Skeletal muscle satellite cell (primary cell): ENCODE measurements at regions not wholly inside any gene's neighbourhood (a gene's known extent, or its start where the extent isn't known, plus 50 kb on each side); places are given as distances from the start of the nearest gene placed in this dataset.

Source experiments
- H3K27me3 ChIP-seq: 2 replicates; pipeline ENCODE4 v1.7.0; 2013; ENCODE audit warnings: low read length; ENCODE audit not compliant: control insufficient read depth, insufficient read depth
- H3K36me3 ChIP-seq: 2 replicates; pipeline ENCODE4 v1.7.0; 2013; ENCODE audit warnings: mild to moderate bottlenecking, control low read depth, low read length; ENCODE audit not compliant: insufficient read depth
- H3K4me1 ChIP-seq: 2 replicates; pipeline ENCODE4 v1.7.0; 2013; ENCODE audit warnings: low read length; ENCODE audit not compliant: control insufficient read depth, insufficient read depth
- H3K4me2 ChIP-seq: 2 replicates; pipeline ENCODE4 v1.7.0; 2013; ENCODE audit warnings: mild to moderate bottlenecking, low read length
- H3K4me3 ChIP-seq: 2 replicates; pipeline ENCODE4 v1.7.0; 2013; ENCODE audit warnings: low read length
- H3K9ac ChIP-seq: 2 replicates; pipeline ENCODE4 v1.7.0; 2013; ENCODE audit warnings: mild to moderate bottlenecking, low read depth, low read length, moderate library complexity
- H3K9me3 ChIP-seq: replicated peaks from 2 replicates; pipeline ENCODE4 v1.7.0; 2013; ENCODE audit warnings: mild to moderate bottlenecking, control low read depth, low read length

DNA sequence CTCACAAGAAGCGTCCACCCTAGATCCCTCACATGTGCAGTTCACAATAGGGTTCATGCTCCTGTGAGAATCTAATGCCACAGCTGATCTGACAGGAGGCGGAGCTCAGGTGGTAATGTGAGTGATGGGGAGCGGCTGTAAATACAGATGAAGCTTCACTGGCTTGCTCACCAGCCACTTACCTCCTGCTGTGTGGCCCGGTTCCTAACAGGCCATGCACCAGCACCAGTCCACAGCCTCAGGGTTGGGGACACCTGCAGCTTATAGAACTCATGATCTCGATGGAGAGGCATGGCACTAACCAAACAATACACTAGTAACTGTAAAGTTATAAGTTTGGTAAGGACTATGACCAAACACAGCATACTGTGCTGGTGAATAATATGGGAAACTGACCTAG lies 368.0 kb upstream of the CDH5 start:
- no peak overlapping the region for H3K9ac ChIP-seq
- H3K9me3 ChIP-seq, result no peaks in the 10 kb centered on the region
- H3K36me3 ChIP-seq, result no peaks in the 10 kb centered on the region
- H3K4me2 ChIP-seq, result no peak overlapping the region
- H3K27me3 ChIP-seq, result peaks cover 6% of the 10 kb centered on the region
- H3K4me3 ChIP-seq, result no peak overlapping the region
- no peaks in the 10 kb centered on the region for H3K4me1 ChIP-seq

DNA sequence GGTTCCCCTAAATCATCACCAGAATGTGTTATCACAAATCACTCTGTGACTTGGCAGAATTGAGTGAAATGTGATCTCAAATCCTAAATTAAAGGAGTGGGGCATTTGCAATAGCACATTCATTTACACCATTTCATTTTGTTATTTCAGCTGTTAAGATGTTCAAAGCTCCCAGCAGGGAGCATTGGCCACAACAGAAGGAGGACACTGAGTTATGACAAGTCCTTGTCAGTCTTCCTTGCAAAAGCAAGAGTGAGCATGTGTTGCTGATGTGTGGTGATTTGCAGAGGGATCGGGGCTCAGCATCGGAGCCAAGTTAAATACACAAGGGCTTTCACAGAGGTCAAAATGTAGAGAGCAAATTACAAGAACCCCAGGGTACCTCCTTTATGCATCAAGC lies 372.2 kb upstream of the CDH5 start:
- Histone ChIP-seq H3K9ac (no peak overlapping the region), H3K4me2 (no peak overlapping the region), H3K36me3 (no peaks in the 10 kb centered on the region), H3K4me3 (no peak overlapping the region), H3K9me3 (no peaks in the 10 kb centered on the region), H3K27me3 (peaks cover 13% of the 10 kb centered on the region), H3K4me1 (no peaks in the 10 kb centered on the region)

DNA sequence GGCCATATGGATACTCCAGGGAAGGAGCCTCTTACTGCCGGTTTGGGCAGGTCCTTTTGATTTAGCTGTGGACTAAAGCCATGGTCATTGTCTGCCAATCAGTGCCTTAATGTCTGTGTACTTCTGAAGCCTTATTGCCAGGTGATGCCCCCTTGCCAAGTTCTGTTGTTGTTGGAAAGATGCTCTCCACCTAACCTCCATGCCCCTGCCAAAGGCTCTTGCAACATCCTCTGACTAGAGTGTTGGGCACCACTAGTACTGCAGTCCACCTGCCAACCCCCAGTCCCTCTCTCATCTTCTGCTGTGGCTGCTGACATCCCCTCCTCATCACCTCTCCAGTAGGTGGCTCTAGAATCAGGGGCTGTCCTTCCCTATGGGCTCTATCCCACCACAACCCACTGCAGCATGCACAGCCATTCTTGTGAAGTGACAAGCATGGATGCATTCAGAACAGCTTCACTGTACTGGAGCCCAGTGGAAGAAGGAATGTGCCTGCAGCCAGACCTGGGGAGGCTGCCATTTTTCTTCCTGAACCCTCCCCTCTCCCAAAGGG lies 375.3 kb upstream of the CDH5 start:
- Histone ChIP-seq H3K9me3 (no peaks in the 10 kb centered on the region), H3K9ac (no peak overlapping the region), H3K27me3 (peaks cover 17% of the 10 kb centered on the region), H3K4me2 (no peak overlapping the region), H3K4me1 (no peaks in the 10 kb centered on the region), H3K4me3 (no peak overlapping the region), H3K36me3 (no peaks in the 10 kb centered on the region)

DNA sequence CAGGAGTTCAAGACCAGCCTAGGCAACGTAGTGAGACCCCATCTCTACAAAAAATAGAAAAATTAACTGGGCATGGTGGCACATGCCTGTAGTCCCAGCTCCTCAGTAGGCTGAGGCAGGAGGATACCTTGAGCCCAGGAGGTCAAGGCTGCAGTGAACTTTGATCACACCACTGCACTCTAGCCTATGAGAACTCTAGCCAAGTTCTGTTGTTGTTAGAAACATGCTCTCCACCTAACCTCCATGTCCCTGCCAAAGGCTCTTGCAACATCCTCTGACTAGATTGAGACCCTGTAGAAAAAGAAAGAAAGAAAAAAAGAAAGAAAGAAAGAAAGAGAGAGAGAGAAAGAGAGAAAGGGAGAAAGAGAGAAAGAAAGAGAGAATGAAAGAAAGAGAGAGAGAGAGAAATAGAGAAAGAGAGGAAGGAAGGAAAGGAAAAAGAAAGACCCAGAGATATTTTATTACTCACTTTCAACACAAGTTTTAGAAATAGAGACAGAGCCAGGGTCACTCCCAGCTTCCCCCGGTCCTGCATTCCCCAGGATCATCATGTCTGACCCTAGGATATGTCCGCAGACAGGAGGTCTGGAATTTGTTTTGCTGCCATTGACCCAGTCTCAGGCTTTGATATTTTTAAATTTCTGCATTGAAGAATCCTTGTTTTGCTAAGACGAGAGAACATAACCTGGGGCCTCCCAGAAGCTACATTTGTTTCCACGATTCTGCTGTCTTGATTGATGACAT lies 376.5 kb upstream of the CDH5 start:
- Histone ChIP-seq H3K4me3 (no peak overlapping the region), H3K4me1 (no peaks in the 10 kb centered on the region), H3K27me3 (peaks cover 17% of the 10 kb centered on the region), H3K4me2 (no peak overlapping the region), H3K36me3 (no peaks in the 10 kb centered on the region), H3K9me3 (no peaks in the 10 kb centered on the region), H3K9ac (no peak overlapping the region)

DNA sequence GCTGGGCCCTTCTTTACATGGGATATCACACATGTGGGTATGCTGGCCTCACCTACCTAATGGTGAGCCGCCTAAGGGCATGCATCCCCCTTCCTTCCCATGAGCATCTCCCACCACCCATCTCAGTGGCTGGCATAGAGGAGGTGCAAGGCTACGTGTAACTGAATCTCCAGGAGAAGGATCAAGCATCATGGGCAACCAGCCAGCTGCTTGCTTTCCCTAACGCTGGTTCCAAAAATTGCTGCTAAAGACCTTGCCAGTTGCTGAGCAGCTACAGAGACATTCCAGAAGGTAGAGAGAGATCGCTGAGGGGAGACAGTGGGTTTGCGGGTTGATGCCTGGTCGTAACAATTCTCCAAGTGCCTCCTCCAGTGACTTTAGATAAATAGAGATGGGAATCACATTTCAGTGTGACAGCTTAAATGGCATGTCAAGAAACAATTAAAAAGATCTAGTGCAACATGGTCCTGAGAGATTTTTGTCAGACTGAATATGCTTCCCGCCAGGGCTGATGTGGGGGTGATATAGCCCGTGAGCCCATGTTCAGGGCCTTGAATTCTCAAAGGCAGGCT lies 378.4 kb upstream of the CDH5 start:
- Histone ChIP-seq H3K4me3 (no peak overlapping the region), H3K36me3 (no peaks in the 10 kb centered on the region), H3K9me3 (no peaks in the 10 kb centered on the region), H3K4me1 (no peaks in the 10 kb centered on the region), H3K9ac (no peak overlapping the region), H3K4me2 (no peak overlapping the region), H3K27me3 (peaks cover 17% of the 10 kb centered on the region)

DNA sequence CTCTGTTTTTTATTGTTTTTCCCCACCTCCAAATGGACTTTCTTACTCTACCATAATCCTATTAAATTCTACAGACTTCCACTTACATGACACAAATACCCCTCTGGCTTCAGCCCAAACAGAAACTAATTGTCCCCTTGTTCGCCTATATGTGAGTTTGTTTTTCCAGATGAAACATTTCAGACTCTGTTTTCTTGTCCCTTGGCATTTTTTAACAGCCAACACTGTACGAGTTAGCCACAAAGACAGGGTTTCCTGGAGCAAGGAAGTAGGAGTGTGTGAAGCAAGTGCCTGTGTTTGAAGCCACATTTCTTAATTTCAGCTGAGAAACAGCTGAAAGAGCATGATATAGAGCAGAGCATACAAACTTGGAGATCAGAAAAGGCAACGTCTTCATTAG lies 382.2 kb upstream of the CDH5 start:
- no peaks in the 10 kb centered on the region for H3K4me1 ChIP-seq
- peaks cover 6% of the 10 kb centered on the region for H3K27me3 ChIP-seq

DNA sequence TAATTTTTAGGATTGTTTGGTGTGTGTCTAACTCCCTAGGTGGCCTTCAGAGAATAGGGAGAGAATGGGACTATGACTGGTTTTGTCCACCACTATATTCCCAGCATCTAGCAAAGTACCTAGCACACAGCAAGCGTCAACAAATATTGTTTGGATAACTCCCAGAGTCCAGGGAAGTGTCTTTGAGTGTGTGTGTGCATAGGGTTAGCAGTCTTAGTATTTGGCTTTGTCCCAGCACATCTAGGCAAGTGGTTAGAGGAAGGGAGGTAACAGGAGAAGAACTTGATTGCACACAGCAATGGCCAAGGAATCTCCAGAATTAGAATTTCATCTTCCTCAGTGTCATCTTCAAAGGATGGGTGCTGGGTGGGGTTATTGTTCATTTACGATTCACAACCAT lies 385.4 kb upstream of the CDH5 start:
- no peaks in the 10 kb centered on the region for H3K36me3 ChIP-seq
- no peak overlapping the region for H3K4me2 ChIP-seq
- H3K27me3 ChIP-seq, result peaks cover 3% of the 10 kb centered on the region
- H3K4me3 ChIP-seq, result no peak overlapping the region
- no peaks in the 10 kb centered on the region for H3K4me1 ChIP-seq
- no peaks in the 10 kb centered on the region for H3K9me3 ChIP-seq
- H3K9ac ChIP-seq, result no peak overlapping the region

More for the DNA sequence above, 382.2 kb upstream of the CDH5 start:
- H3K4me2 ChIP-seq, result no peak overlapping the region
- no peak overlapping the region for H3K4me3 ChIP-seq
- H3K9me3 ChIP-seq, result no peaks in the 10 kb centered on the region
- H3K36me3 ChIP-seq, result no peaks in the 10 kb centered on the region
- no peak overlapping the region for H3K9ac ChIP-seq

DNA sequence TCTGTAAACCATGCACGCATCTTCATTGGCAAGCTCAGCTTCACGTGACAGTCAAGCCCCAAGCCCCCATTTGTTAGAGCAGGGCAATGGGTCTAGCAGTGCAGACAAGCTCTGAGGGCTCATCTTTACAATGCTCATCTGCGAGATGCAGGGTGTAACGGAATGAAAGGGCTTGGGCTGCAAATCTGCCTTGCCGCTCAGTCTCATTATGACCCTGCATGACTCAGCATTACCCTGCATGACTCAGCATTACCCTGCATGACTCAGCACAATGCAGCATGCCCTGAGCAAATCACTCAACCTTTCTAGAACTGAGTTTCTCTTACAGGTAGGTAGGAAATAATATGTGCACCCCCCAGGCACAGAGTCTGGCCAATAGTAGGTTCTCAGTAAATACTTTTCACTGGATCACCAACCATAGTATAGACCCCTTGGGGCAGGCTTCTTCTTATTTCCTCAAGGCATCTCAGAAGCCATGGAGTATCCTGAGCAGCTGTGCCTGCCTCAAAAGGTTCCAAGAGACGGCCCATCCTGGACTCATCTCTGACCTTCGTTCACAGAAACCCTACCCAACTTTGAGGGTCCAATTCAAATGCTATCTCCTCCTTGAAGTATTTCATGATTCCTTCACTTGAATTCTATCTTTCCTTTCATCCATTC lies 391.3 kb upstream of the CDH5 start:
- no peaks in the 10 kb centered on the region for H3K9me3 ChIP-seq
- no peak overlapping the region for H3K4me3 ChIP-seq

DNA sequence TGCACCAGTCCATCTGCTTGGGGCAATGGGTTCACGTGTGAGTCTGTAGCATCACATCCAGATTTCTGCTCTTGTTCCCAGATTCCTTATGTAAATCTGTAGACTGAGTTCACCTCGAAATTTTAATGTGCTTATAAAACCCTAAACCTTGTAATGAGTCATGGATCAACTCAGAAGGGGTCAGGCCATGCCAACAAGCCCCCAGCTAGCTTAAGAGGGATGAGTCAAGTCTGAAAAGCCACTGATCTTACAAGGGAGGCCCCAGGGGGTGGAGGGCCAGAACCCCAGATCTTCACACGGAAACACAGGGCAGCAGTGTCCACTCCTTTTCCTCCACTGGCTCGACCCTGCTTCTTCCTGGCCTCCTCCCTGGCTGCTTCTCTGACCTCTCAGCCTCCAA lies 399.1 kb upstream of the CDH5 start:
- no peak overlapping the region for H3K4me2 ChIP-seq
- no peak overlapping the region for H3K9ac ChIP-seq
- no peak overlapping the region for H3K4me3 ChIP-seq
- H3K9me3 ChIP-seq, result no peaks in the 10 kb centered on the region
- H3K27me3 ChIP-seq, result no peaks in the 10 kb centered on the region
- no peaks in the 10 kb centered on the region for H3K4me1 ChIP-seq
- no peaks in the 10 kb centered on the region for H3K36me3 ChIP-seq

More for the DNA sequence above, 391.3 kb upstream of the CDH5 start:
- H3K27me3 ChIP-seq, result peaks cover under 1% of the 10 kb centered on the region
- no peaks in the 10 kb centered on the region for H3K36me3 ChIP-seq
- no peaks in the 10 kb centered on the region for H3K4me1 ChIP-seq
- H3K9ac ChIP-seq, result no peak overlapping the region
- H3K4me2 ChIP-seq, result no peak overlapping the region

DNA sequence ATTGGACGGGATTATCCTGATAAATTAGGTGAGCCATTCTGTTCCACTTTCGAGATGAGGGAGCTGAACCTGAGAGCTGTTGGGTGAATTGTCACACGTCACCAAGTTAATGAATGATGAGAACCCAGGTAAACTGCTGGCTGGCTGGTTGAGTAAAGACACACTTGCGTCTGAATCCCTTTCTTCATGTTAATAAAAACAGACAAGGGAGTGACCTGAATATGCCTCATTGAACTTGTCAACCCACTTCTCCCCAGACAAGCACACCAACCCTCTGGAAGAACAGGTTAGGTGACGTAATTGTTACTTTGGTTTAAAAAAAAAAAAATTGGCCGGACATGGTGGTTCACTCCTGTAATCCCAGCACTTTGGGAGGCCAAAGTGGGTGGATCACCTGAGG lies 400.9 kb upstream of the CDH5 start:
- Histone ChIP-seq H3K4me1 (no peaks in the 10 kb centered on the region), H3K9ac (no peak overlapping the region), H3K9me3 (no peaks in the 10 kb centered on the region), H3K36me3 (no peaks in the 10 kb centered on the region), H3K4me2 (no peak overlapping the region), H3K4me3 (no peak overlapping the region), H3K27me3 (no peaks in the 10 kb centered on the region)

DNA sequence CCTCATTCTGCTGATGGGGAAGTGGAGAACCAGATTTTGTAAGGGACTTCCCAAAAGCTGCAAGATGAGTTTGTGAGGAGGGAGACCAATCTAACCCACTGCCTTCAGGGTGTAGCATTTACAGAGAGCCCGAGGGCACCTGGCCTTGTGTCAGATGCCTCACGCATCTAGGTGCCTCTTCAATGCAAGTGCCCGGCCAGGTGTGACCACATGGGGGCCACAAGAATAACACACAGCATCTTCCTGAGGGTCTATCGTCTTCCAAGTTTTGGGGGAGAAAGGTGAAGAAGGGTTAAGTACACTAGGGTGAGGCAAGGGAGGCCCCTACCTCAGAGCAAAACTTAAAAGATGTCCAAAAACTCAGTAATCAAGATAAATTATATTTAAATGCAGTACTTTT lies 401.7 kb upstream of the CDH5 start:
- no peak overlapping the region for H3K4me2 ChIP-seq
- no peaks in the 10 kb centered on the region for H3K9me3 ChIP-seq
- H3K4me1 ChIP-seq, result no peaks in the 10 kb centered on the region
- H3K36me3 ChIP-seq, result no peaks in the 10 kb centered on the region
- H3K4me3 ChIP-seq, result no peak overlapping the region
- no peaks in the 10 kb centered on the region for H3K27me3 ChIP-seq
- H3K9ac ChIP-seq, result no peak overlapping the region
